Panc1 (cell line): ENCODE measurements at regions not wholly inside any gene's neighbourhood (a gene's known extent, or its start where the extent isn't known, plus 50 kb on each side); places are given as distances from the start of the nearest gene placed in this dataset.

Experiments
- CTCF ChIP-seq: fragments of 450-650 bp; IDR thresholded peaks from 2 replicates; pipeline ENCODE4 v1.5.1; 2017; ENCODE audit warnings: mild to moderate bottlenecking
- SIN3A ChIP-seq: IDR thresholded peaks from 2 replicates; pipeline ENCODE4 v1.6.1; 2012; ENCODE audit warnings: low read depth, mild to moderate bottlenecking, low read length, moderate library complexity, borderline replicate concordance; ENCODE audit not compliant: insufficient read depth
- TCF7L2 ChIP-seq: IDR thresholded peaks from 2 replicates; pipeline ENCODE4 v1.6.1; 2011; ENCODE audit warnings: mild to moderate bottlenecking, low read depth, low read length, inconsistent platforms

GRCh38 chr9:13054389-13054788 is 225.1 kb downstream of the MPDZ start:
- no peak for TF ChIP-seq CTCF
- TF ChIP-seq SIN3A: no peak
- TF ChIP-seq TCF7L2: no peak
